Fibroblast of skin of abdomen (primary cell): ENCODE measurements at regions not wholly inside any gene's neighbourhood (a gene's known extent, or its start where the extent isn't known, plus 50 kb on each side); places are given as distances from the start of the nearest gene placed in this dataset.
"Not testable (repeated sequence)": the region's sequence is repeated elsewhere in the genome, so short reads cannot be mapped to it uniquely, and the experiment has no call there.

Experiments
- DNase-seq: peaks from one replicate; pipeline ENCODE4 v3.0.0-alpha.2; 2013

DNA sequence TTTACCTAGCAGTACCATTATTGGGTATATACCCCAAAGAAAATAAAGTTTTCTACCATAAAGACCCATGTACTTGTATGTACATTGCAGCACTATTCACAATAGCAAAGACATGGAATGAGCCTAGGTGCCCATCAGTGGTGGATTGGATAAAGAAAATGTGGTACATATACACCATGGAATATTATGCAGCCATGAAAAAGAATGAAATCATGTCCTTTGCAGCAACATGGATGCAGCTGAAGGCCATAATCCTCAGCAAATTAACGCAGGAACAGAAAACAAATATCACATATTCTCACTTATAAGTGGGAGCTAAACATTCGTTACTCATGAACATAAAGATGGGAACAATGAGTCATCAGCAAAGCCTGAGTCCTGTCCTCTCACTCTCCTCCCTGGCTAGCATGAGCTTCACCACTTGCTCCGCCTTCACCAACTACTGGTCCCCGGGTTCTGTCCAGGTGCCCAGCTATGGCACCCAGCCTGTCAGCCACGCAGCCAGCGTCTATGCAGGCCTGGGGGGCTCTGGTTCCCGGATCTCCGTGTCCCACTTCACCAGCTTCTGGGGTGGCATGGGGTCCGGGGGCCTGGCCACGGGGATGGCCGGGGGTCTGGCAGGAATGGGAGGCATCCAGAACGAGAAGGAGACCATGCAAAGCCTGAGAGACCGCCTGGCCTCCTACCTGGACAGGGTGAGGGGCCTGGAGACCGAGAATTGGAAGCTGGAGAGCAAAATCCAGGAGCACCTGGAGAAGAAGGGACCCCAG is 562.1 kb downstream of the ZNF674 start:
- not testable (repeated sequence) for DNase-seq

DNA sequence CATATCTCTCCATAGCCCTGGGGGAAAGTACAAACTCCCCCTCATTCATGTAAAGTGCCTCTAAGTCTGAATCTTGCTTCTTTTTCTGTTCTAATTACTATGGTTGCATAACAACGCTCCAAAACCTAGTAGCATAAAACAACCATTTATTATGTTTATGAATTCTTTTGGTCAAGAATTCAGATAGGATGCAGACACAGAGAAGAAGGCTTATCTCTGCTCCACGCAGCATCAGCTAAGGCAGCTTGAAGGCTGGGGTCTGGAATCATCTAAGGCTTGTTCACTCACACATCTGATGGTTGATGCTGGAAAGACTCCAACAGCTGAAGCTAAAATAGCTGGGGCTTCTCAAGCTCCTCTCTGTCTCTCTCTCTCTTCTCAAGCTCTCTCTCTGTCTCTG is 564.5 kb downstream of the ZNF674 start:
- no peak for DNase-seq

DNA sequence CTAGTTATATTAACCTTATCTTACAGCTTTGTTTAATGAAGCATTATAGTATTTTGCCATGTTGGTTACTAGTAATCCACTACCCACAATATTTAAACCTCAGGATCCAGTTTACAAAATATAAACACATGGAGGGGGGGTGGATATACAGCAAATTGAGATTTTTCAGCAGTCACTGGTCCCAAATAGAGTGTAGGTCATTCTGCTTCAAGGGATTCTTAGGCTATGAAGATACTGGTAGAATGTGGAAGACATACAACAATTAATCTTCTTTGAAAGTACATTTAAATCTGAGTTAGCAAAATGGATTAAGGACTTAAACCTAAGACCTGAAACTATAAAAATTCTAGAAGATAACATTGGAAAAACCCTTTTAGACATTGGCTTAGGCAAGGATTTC is 569.6 kb downstream of the ZNF674 start:
- no peak for DNase-seq

DNA sequence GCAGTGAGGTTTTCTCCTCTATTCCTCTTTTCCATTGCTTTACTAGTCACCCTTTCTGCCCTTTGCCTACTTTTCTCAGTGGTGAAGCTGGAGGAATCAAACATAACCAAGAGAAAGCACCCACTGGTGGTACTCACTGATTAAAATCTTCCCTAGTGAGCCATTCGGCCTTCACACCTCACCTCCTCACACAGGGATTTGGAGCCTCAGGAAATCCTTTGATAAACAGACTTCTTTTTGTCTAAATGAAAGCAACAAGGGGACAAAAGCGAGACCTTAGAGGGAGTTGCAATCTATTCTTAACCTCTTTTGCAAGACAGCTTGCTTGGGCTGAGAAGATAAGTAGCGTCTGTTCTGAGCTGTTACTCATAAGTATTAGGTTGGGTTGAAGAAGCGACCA is 572.6 kb downstream of the ZNF674 start:
- DNase-seq, result no peak

DNA sequence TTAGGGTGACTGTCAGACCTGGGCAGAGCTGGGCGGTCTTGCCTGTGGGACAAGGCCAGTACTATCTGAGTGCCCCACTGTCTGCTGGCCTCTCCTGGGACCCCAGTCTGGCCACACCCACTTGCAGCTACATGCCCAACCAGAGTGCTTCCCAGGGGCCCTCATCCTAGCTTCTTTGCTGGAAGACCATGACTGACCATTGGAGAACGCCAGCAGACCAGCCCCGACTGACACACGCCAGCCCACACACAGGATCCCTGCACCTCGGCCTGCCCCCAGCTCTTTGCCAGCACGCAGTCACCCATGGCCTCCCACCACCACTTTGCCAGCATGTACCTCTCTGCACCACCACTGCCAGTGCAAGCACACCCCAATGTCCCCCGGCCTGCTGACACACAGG is 585.7 kb downstream of the ZNF674 start:
- no peak for DNase-seq

DNA sequence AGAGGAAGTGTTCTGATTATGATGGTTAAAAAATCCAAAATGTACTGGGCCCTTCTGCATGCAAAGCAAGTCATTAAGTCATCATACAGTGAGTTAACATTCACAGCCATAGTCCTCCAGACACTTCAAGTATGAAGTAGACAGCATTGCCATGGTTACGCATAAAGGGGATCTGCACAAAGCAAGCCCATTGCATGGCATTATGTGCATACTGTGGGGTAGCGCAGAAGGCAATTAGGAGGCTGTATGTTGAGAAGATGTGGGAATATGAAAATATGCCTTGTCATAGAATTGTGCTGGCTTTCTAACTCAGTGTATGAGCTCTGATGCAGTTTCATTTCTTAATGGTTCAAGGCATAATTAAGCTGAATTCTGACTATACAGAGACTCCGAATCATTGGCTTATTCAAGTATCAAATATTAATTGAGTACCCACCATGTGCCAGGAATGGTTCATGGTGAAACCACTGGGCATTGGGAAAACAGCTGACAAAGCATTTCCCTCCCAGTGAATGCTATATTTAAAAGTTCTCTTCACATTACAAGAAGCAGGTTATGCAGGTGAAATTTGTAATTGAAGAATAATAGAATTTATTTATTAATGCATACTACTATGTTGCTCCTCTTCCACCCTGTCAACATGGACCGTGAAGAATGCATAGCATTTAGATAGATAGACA is 588.9 kb downstream of the ZNF674 start:
- no peak for DNase-seq

DNA sequence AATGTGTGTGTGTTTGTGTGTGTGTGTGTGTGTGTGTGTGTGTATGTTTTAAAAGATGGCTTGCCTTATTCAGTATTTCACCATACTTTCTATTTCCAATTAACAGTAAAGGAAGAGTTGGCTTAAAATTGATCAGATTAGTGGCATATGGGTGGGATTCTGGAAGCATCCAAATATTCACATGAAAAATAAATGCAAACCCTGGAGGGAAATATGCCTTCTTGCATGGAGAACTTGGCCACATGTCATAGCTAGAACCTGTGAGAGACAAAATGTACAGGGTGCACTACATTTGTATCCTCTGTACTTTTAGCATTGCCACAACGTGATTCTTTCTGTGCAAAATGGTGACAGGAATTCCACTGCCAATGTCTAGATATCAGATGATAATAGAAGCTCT is 589.6 kb downstream of the ZNF674 start:
- DNase-seq, result no peak

DNA sequence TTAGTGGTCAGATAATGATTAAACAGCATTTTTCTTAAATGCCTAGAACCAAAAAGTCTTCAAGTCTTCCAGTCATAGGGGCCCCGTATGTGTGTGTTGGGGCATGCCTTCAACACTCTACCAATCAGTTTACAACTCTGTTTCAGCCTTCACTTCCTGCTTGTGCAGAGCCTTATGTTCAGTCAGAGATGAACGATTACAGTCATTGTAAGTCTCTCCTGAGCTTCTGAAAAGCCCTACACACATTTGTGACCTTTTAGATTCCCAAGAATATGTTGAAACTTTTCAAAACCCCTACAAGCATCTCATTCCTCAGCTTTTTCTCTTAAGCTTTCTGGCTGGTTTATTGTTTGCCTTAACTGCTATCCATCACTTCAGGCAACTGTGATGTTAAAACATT is 591.2 kb downstream of the ZNF674 start:
- DNase-seq, result peak; percentile 2

DNA sequence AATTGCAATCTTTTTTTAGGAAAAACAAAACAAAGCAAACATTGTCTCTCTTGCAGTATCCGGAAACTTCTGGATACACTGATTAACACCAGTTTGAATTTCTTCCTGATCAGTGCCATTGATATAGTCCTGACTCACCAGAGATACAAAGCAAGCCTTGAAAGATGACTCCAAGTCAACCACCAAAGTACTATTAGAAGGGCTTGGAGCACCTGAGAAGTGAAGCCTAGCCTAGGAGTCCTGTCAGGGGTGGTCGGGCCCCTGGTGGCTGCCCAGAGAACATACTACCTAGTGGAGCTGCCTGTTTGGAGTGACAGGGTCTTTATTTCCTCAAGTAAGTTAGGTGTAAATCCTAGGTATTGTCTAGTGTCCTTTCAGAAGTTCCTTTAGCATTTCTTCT is 593.2 kb downstream of the ZNF674 start:
- DNase-seq, result no peak

DNA sequence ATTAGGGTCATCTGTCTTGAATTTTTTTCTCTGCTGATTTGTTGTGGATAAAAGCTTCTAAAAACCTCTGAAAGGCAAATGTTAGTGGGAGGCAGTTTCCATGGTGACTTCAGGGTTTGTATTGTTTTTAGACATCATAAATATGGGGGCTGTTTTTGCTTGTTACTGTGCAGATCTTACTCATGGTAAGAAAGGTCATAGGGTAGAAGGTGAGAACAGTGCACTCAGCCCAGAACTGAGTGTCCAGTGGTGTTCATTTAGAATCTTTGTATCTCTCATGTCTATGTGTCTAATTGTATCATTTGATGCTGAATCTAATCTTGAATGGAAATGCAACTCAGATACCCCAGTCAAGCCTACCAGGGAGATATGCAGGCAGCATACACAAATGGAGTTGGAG is 609.8 kb downstream of the ZNF674 start:
- DNase-seq, result no peak

DNA sequence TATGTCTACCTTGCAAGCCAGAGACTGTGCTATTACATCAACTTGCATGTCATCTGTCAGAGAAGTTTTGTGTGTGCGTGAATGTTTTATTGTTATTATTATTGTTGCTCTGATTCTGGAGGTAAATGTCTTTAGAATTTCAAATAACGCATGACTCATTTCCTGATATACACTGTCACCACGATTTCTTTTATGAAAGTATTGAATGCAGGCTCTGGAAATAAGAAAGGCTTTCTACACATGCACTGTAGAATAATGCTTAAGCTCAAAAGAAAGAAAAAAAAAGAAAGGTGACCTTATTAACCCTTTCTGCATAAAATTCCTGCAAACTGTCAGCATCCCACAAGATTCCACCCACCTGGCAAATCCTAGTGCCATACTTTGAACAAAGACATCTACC is 632.9 kb downstream of the ZNF674 start:
- DNase-seq, result no peak

DNA sequence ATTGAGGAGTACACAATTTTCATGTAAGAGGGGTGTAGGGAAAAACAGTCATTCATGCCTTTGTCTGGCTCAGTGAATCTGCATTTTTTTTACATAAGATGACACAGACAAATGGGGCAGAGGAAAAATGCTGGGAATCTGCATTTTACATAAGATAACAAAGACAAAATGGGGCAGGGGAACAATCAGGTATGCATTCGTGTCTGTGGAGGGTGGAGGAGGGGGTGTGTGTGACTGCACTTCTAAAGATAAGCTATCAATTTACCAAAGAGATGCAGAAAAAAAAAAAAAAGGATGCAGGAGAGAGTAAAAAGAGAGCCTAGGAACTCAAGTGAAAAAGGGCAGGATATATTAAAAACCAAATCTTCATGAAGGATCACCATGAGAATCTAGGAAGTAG is 637.4 kb downstream of the ZNF674 start:
- no peak for DNase-seq

DNA sequence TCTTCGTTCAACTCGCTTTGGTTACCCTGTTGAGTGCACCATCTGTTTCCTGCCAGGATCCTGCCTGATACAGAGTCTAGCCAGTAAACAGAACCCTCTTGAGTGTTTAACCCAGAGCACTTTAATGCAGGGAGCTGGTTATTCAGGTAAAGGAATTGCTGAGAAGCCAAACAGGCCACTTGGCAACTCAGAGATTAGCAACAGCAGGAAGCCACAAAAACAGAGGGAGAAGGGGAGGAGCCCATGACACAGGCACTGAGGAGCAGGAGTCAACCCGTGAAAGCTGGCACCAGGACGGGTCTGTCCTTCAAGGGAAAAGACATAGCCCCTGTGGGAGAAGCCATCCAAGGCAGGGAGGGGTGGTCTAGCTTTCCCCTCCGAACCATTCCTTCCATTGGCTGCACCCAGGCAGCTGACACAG is 641.4 kb downstream of the ZNF674 start:
- DNase-seq, result no peak

DNA sequence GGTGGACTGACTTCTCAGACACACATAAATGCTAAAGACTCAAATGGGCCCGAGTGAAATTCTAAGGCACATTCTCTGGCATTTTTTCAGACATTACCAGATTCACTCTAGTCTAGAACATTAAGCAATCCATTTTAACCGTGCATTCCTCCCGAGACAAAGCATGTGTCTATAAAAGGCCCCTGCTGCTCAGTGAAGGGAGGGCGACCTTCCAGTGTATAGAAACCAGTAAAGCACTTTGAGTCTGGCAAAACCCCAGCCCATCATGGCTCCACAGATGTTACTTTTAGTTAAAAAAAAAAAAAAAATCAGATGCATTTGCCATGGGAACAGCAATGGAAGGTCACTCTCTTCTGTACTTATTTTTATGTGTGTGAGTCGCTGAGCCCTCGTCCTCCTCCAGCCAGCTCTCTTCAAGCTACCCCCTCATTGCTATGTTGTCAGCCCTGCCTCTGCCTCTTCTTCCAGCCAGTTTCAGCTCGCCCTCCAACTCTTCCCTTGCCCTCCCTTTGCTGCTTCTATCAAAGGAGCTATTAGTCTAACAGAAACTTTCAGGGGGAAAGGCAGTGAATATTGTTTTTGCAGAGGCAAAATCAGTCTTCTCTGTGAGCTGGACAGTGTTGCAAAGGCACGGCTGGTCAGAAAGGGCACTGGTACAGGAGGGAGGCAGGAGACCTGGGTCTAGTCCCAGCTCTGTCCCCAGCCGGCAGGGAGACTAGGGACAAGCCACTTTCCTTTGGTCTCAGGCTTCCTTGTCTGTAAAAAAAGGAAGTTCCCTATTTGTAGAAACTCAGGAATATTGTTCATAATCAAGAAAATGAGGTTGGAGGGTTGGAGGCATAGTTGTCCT is 644.2 kb downstream of the ZNF674 start:
- DNase-seq, result peak; percentile 73

DNA sequence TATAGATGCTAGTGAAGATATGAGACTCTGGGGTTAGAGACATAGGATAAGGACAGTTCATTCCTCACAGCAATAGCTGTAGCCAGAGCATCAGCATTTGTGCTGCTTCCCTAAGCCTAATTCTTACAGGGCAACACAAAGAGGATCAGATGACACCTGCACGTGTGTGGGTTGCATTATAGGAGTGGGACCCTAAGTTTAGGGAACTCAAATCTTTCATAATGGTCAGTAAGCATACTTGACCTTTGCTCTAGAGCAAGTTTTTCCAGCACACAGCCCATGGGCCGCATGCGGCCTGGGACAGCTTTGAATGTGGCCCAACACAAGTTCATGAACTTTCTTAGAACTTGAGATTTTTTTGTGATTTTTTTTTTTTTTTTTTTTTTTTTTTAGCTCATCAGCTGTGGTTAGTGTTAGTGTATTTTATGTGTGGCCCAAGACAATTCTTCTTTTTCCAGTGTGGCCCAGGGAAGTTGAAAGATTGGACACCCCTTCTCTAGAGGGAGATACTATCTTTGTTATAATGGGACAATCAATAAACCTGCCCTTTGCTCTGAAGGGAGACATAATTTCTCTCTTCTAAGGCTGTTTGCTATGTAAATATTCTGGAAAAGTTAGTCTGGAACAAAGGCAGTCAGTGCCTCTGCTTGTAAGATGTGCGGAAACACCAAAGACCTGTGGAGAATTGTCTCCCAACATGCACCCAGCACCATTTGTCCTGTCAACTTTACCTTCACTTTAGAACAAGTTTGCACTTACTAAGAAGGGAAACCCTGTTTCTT is 650.2 kb downstream of the ZNF674 start:
- no peak for DNase-seq

DNA sequence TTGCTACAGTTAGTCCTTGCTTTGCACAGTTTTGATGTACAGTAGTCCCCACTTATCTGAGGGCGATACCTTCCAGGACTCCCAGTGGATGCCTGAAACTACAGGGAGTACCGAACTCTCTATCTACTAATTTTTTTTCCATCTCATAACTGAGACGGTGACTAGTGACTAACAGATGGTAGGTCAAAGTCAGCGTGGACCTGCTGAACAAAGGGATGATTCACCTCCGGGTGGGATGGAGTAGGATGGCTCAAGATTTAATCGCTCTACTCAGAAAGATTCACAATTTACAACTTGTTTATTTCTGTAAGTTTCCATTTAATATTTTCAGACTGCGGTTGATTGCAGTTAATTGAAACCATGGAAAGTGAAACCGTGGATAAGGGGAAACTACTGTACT is 655.8 kb downstream of the ZNF674 start:
- peak; percentile 34 for DNase-seq

DNA sequence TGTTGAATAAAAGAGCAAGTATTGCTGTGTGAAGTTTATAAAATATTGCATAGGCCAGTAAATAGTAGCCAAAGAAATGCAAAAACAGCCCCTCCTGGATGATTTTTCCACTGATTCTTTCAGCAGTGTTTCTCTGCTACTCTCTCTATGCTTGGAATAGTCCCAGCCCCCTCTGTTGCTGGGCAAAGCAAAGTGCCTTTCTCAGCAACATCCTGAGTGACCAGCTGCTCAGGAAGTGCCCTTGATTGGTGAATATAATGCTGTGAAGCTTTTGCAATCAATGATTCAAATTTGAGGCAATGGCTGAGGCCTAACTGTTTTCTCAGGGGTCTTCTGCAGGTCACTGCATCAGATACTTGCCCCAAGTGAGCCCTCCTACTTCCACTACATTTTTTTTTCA is 656.7 kb downstream of the ZNF674 start:
- DNase-seq, result no peak

DNA sequence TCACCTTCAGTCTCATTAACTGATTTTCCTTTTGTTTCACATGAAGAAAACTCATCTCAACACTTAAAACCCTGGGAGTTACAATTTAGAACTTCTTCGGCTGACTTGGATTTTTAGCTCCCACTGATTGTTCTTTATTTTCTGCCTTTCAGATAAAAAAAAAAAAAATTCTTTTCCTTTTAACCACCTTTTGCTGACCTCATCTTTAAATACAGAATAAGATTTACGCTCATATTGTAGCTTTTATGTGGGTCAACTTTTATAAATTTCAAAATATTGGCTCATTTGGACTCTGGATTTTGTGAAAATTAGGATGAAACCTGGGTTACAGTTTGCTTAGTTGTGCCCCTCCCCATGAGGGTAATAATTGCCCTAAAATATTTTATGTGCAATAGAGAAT is 659.3 kb downstream of the ZNF674 start:
- no peak for DNase-seq

DNA sequence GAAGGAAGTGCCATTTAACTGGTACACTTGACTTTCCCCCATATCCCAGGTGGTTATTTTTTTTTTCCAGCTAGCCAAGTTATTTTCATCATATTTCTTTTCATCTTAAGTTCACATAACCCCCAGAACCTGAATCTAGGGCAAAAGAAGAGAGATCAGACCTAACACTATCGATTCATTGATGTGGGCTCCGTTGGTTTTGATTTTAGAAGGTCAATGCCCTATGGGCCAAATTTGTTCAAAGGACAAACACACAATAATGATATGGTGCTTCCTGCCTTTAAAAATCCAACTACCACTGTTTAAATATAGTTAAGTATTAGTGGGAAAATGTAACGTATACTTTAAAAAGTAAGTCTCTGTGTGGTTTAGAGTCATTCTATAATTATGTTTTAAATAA is 665.7 kb downstream of the ZNF674 start:
- no peak for DNase-seq

DNA sequence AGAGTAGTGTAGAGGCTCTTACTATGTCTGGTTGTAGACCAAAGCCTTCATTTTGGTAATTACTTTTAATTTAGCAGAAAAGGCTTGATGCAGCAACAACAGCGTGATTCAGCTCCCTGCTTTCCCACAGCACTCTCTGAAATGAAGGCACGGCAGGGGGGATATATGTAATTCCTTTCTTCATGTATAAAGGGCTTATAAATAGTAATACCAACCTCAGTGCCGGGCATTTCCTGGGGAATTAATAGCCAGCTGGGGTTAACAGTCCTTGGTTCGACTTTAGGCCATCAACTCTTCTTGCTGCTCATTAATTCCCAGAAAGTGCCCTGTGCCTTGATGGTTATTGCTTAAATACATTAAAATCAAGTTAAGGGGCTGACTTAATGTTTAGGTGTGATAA is 669.0 kb downstream of the ZNF674 start:
- no peak for DNase-seq

DNA sequence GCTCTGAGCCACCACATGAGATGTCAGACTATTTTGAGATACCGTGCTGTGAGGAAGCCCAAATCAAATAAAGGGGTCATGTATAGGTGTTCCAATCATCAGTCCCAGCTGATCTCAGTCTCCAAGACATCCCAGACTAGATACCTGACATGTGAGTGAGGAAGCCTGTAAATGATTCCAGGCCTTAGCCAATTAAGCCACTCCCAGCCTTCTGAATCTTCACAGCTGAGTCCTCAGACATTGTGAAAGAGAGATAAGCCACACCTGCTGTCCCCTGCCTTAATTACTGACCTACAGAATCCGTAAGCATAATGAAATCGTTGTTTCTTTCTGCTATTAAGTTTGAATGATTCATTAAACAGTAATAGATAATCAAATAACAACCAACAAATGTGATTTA is 671.4 kb downstream of the ZNF674 start:
- no peak for DNase-seq

DNA sequence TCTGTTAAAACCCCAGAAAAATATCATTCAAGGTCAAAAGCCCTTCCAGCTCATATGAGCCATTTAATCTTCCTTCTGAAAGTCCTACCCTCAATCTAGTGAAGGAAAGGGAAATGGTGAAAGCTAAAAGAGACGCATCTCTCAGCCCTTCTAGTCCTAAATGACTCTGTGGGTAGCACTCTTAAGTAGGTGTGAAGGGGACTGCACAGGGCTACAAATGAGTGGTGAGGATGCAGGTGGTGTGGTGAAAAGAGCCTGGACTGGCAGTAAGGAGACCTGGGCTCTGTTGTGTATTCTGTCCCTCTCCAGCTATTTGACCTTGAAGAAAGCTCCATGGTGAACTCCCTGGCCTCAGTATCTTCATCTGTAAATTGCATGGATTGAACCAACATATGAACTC is 671.8 kb upstream of the DIPK2B start:
- no peak for DNase-seq

DNA sequence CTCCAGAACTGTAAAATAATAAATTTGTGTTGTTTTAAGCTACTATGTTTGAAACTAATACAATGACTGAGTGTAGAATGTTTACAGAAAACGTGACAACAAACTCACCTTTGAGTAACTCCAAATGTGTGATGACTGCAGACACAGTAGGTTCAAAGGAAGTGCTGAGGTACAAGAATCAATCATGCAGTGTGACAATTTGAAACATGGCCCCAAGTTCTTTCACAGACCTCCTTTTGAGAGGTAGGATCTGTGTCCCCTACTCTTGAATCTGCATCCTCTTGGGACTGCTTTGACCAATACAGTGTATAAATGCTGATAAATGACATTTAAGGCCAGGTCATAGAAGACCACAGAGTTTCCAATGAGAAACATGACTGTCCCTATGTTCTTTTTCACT is 667.7 kb upstream of the DIPK2B start:
- DNase-seq, result no peak
